Stimulated activated naive CD8-positive, alpha-beta T cell treated with anti-CD3 and anti-CD28 coated beads, Interleukin-15, Interleukin-2, amounts not matched to agents 100 U/mL and 50 U/mL, for 24 hours (primary cell): ENCODE measurements at regions not wholly inside any gene's neighbourhood (a gene's known extent, or its start where the extent isn't known, plus 50 kb on each side); places are given as distances from the start of the nearest gene placed in this dataset.

Experiments
- ATAC-seq: fragments of 150-1000 bp; cut with Tn5 transposase; one replicate; pipeline ENCODE4 v1.10.0; 2021
- DNase-seq: peaks from one replicate; pipeline ENCODE4 v3.0.0; 2021

DNA sequence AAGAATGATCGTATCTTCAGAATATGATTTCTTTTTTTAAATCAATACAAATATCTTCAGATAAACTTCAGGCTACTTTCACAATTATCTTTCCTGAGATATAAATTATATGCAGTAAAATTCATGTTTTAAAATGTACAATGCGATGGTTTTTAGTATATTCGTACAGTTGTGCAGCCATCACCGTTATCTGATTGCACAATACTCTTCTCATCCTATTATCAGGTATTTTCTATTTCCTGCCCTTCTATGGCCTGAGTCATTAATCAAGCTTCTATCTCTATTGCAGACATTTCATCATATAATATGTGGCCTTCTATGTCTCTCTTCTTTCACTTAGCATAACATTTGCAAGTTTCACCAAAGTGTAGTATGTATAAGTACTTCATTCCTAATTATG, 1360.2 kb upstream of the SLC10A2 start:
- ATAC-seq, result no peak

DNA sequence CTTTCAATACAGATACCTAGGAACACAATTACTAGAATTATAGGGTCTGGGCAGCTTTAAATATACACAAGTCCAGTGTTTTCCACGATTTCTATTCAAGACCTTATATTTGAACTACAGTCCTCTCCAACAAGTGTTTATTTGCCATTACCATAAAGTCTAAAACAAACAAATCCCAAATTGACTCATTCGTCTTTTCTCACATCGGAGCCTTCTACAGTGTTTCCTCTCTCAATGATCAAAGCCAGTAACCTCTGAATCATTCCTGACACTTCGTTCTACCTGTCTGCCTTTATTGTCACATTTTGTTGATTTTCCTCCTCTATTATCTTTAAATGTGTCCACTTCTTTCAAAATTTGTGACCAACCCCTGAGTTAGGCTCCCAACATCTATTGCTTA, 1356.5 kb upstream of the SLC10A2 start:
- ATAC-seq (no peak), DNase-seq (no peak)

More for the DNA sequence above, 1360.2 kb upstream of the SLC10A2 start:
- no peak for DNase-seq

DNA sequence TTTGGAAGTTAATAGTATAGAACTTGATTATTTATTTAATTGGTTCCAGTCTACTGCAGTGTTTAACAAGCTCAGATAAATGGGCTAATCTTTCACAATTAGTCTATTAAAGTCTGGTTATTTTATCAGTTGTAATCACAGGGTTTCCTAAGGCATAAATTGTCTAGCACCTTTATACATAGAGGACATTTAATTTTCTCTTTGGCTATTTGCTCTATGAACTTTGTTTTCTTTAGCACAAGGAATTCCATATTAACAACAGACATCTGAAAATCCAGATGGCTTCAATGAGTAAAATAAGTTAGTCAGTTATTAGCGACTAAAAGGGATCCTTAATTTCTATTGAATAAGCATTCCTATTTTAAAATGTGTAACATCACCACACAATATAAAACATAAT, 1350.8 kb upstream of the SLC10A2 start:
- ATAC-seq (no peak), DNase-seq (no peak)

DNA sequence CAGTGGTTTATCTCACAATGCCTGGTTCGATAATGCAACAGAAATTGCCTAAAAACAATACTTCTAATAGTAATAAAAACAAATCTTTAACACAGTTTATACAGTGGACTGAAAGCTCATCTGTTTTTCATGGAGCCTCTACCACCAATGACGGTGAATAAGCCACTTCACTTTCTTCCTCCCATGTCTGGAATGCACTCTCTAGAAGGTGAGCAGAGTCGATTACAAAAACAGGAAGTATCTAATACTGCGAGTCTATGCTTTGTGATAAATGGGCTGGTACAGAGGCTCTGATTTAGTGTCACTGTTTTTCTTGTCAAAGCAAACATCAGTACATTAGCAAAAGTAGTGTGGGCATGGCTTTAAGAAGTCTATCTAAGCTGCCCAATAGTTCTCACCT, 1348.6 kb upstream of the SLC10A2 start:
- ATAC-seq (no peak), DNase-seq (no peak)

DNA sequence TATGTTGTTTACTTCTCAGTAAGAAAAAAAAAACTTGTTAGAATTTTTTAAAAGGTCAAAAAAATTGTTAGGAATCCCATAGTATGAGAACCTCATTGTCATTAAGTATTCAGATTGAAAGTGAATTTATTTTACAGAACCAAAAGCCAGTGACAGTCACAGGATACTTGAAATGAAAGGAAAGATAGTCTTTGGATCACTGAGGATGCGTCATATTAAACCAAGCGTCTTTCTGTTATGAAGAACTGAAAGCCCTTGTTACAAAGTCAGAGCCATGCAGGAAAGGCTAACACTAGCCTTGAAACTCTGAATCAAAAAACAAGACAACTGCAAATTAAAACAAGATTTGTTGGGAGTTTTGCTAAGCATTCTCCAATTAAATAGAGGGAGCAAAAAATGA, 1348.0 kb upstream of the SLC10A2 start:
- no peak for ATAC-seq

DNA sequence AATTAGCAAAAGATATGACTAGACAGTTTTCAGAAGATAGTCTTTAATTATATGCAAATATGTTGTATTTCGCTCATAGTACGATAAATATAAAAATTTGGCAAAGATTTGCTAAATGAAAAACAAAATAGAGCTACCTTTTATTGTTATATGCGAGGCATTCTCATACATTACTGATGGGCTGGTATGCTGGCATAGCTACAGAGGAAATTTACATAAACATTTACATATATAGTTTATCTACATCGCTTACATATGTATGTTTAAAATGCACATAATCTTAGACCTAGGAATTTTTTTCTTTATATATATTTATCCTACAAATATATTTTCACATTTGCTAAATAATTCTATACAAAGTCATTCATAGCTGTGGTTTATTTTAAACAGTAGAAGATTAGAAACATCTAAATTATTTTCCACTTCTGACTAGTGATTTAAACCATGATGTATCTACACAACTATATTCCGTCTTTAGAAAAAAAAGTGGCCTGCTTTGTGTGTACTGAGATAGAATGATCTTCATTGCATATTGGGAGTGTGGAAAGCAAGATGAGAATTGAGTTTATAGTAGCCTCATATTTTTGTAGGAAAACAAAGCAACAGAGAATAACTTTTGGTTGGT, 1345.0 kb upstream of the SLC10A2 start:
- ATAC-seq, result no peak
- no peak for DNase-seq

More for the DNA sequence above, 1348.0 kb upstream of the SLC10A2 start:
- no peak for DNase-seq

DNA sequence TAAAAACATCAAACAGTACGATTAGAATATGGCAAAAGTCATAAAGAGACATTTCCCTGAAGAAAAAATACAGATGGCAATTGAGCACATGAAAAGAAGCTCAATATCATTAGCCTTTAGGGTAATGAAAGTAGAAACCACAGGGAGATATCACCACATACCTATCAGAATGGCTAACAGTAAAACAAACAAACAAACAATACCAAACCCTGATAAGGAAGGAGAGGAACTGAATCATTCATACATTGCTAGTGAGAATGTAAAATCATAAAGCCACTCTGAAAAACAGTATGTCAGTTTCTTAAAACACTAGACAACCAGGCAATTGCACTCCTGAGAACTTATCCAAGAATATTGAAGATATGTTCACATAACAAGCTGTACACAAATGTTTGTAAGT, 1342.5 kb upstream of the SLC10A2 start:
- DNase-seq, result no peak
- no peak for ATAC-seq

DNA sequence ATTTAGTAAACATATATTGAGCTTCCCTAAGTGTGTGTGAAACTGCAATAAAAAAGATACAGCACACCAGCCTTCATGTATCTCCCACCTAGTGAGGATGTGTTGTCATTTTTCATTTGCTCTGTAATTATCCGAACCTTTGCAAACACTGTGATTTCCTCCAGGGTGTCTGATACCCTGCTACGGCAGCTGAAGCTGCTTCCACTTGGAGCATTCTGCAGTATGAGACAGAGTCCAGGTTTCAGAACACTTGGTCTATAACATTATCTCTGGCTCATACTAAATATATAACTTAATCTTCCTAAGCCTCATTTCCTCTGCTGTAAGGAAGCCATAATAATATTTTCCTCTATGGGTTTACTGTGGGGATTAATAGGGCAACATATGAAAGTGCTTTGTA, 1338.1 kb upstream of the SLC10A2 start:
- DNase-seq (no peak), ATAC-seq (no peak)

DNA sequence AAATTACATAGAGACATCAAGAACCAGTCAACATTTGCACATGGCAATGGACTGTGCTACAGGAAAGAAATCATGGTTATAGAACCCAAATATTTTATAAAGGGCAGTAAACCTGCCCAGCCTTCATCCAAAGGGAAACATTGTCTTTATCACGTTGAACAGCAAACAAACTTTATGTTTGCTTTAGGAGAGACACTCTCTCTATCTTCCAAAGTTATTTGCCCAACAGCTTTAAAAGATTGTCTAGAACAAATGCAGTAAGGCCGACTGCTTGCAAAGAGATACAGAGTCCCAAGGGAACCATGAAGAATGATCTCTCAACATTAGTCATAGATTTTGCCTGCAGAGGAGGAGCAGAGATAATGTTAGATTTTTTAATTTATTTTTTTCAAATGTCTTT, 1323.5 kb upstream of the SLC10A2 start:
- DNase-seq (no peak), ATAC-seq (no peak)

DNA sequence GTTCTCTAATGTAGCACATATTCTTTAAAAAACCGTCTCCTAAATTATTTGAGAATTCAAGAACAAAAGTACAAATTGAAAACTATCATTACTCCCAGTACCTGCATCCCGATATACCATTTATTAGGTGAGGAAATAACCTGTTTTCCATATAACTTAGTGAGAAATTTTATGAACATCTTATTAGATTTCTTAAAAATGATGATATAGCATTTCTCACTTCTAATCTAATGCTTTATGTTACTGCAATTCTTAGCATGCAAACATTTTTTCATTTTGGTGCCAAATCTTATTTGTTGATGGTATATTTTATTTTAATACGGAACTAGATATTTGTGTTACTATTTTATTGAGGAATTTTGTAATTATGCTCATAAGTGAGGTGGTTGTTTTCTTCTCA, 1321.3 kb upstream of the SLC10A2 start:
- DNase-seq, result no peak

DNA sequence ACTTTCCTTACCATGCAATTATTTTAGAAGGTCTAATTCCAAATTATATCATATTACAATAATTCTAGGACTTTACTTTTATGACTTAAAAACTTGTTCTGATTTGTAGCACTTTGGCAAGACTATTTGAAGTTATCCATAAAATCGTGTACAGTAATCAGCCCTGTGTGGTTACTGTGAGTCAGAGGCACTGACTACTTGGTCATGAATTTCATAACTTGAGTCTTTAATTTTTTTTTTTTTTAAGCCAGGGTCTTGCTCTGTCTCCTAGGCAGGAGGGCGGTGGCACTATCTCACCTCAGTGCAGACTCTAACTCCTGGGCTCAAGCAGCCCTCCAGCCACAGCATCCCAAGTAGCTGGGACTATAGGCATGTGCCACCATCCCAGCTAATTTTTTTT, 1319.2 kb upstream of the SLC10A2 start:
- ATAC-seq (no peak), DNase-seq (no peak)

More for the DNA sequence above, 1321.3 kb upstream of the SLC10A2 start:
- ATAC-seq, result no peak

DNA sequence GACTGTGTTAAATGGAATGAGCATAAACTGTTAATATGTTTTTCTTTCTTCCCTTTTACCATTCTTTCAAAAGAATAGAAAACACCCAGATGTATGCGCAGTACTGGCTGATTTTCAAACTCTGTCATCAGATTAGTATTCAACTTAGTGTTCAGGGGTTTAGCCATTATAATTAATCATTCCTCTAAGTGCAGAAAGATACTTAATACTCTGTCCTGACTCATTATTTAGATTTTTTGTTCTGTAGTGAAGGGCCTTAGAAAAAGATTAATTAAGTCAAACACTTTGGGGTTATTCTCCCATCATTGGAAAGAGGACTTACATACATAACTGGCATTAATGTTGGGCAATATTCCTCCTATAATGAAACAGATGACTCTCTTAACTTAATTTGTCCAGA, 1316.7 kb upstream of the SLC10A2 start:
- DNase-seq, result no peak
- no peak for ATAC-seq

DNA sequence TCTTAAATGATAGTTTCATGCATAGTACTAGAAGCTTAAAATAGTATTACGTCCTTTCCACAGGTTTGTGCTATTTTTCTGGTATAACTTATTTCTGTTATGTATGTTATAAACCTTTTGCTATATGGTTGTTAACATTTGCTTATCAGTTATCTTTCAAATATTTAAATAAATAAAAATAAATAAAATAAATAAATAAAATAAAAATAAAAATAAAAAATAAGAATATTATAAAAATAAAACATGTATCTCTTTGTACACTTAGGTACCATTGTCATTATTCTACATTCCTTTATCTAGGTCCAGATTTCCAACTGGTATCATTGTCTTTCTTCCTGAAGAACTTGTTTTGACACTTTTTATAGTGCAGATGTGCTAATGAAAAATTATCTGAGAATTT, 1310.4 kb upstream of the SLC10A2 start:
- DNase-seq (no peak), ATAC-seq (no peak)

DNA sequence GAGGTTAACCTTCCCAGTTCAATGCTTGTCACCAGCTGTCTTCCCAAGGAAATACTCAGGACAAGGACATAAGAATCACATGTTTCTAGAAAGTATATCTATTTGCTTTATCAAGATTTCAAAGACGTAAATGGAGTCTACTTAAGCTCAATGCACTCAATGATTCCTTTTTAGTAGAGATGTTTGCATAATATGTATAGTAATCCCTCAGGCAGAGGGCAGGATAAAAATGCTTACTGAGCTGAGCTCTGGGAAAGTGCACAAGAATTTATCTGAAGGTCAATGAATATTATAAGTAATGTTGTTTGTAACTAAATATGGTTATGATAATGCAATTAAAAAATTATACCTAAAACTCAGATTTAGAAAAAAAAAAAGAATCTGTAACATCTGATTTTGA, 1309.4 kb upstream of the SLC10A2 start:
- ATAC-seq (no peak), DNase-seq (no peak)

DNA sequence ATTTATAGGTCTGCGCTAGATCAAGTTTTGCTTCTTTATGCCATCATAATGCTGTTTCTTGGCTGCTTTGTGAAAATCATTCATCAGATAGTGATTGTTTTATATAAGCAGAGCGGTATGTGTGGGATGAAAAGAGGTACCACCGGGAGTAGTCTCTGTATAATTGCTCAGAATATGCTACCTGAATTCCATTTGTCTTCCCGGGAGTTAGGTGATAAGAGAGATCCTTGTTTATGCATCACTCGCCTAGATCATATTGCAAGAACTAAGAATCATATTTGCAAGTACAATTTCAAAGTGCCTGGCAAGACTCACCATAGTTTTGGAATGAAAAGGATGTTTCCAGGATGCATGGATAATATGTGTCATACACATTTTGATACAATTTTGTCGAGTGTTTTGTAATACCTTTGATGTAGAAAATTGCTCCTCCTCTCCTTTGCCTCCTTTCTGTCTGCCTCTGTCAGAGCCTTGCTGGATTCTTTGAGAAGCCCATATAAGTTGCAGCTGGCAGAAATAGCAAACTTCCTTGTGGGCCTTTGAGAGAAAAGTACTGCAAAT, 1306.0 kb upstream of the SLC10A2 start:
- ATAC-seq (no peak), DNase-seq (no peak)

DNA sequence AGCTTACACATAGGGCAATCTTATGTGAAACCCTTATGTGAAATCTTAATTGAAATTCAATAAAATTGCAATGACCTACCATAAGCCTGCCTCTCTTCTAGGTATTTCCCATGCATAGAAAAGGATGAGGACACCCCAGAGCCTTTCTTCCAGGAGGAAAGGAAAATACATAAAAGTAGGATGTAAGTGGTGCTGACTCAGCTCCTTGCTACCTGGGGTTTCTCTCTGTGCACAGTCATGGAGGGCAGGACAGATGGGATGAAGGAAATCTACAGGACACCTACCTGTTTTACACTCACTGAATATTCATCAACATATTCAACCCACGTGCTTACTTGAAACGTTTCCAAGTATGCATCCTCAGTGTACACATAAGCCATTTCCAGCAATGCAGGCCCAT, 1299.2 kb upstream of the SLC10A2 start:
- DNase-seq, result no peak
- ATAC-seq, result no peak

DNA sequence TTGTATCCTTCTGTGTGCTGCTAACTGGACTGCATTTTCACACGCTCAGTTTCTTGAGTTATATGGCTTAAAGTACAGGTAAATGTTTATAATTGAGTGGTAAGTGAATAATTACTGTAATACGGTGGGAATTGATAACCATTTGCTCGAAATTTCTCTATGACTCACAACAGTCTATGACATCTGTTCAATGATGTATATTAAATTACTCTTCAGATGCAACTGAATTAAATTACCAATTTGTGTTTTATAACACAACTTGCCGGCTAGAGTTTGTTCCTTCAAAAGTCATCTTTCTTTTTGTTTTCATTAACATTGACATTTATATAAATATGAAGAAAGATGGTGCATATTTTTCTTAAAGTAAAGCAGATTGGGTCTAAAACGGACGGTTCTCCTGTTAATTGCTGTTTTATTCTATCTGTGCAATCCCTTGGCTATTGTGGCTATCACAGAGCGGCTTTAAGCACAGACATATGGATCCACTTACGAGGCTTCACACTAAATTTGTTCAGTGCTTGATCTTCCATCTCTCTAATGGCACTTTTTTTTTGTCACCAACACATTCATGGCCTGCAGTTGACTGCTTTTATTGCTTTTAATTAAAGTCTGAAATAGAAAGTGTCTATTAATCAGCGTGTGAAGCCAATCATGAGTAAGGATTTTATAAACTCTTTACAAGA, 1291.6 kb upstream of the SLC10A2 start:
- ATAC-seq (no peak), DNase-seq (no peak)

DNA sequence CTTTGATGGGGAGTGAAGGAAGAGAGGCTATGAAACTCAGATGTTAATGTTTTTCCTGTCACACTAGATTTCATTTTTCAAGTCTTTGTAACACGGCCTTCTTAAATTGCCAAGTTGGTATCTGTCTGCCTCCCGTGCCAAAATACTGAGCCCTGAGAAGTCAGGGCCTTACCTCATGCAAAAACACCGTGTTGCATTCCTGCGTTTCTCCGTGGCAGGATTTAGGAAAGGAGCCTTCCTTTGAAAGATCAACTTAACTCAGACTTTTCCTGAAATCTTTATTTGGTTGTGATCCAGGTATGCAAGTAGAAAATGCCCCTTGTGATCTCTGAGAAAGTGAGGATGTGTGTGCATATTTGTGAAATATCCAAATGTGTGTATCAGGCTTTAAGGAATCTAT, 1291.0 kb upstream of the SLC10A2 start:
- no peak for ATAC-seq

DNA sequence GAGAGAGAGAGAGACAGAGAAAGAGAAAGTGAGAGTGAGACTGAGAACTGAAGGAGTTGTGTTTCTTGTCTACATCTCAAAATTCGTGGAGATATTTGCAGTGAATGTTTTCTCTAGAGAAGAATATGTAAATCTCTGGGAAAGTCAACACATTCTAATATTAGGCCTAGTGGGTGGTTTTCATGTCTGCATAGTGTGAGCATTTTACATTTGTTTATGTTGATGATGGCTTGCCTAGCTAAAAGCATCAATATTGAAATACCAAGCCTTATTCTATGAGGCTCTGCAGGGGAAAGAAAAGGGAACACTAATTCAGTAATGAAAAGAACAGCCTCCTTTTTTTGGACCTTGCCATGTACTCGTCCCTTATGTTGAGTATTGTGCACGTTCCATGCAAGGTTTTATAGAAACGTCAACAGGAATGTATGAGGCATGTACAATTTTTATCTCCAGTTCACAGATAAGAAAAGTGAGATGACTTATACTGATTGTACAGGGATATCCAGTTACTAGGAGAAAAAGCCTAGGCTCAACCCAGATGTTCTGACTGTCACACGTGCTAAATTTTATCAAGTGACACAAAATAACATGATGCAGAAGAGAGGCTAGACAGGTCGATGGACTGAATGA, 1288.9 kb upstream of the SLC10A2 start:
- ATAC-seq, result no peak
- DNase-seq, result no peak

More for the DNA sequence above, 1291.0 kb upstream of the SLC10A2 start:
- no peak for DNase-seq

DNA sequence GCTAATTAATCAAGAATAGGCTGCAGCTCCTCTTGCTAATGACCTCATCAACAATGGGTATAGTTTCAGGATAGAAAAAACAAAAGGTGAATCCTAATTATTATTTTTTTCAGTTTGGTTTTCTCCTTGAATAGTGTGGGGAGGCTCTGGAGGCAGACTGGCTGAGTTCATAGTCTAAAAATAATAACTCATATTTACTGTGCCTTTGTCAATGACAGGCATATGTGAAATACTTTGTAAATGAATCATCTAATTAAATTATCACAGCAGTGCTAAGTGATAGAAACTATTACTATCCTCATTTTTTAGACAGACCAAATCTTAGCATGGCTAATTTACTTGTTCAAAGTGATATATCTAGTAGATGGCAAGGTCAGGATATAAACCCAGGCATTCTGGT, 1261.0 kb upstream of the SLC10A2 start:
- DNase-seq (no peak), ATAC-seq (no peak)

DNA sequence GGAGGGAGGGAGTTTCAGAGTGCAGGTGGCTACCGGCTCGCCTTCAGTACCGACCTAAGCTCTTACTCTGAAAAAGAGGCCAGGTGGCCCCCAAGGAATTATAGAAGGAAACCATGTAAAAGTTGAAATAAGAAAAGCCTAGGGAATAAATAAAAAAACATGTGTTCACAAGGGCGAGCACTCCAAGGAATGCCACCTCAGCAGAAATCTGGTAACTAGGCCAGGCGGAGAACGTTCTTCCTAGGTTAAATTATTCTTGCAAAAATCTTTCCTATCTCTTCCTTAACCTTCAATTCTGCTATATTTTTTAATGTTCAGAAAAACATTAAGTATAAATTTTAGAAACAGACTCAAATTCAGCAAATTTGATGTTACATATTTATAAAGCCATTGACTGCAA, 1260.3 kb upstream of the SLC10A2 start:
- ATAC-seq, result no peak
- DNase-seq, result no peak

DNA sequence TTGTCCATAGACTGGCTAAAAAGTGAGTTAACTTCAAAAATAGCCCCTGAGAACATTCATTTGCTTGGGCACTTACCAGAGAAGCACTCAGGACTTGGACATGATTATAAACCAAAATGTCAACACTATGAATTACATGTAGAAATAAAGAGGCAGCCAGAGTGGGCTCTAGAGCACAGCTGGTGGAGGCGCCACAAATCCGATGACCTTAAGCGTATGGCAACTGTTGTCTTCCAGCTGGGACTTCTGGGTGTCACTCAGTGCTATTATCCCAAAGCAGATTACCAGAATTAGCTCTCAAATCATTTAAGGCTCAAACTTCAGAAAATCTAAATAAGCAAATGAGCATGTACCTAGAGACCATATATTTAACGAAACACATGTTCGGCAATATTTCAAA, 1255.5 kb upstream of the SLC10A2 start:
- ATAC-seq, result no peak
- DNase-seq, result no peak

DNA sequence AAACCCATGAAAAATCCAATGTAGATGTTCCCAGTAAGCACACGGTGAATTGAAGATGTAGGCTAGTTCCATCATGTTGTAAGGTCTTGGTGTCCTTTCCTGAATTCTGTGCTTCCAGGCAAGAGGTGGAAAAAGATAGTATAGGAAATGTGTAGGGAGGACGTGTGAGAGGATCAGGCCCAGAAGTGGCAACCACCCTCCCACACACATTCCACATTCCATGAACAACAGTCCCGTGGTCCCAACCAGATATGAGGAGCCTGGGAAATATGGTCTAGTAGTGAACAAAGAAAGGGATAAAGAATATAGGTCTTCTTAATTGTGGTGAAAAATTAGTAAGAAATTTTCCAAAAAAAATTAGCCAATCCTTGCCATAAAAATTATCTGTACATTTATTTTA, 1254.2 kb upstream of the SLC10A2 start:
- DNase-seq (no peak), ATAC-seq (no peak)

DNA sequence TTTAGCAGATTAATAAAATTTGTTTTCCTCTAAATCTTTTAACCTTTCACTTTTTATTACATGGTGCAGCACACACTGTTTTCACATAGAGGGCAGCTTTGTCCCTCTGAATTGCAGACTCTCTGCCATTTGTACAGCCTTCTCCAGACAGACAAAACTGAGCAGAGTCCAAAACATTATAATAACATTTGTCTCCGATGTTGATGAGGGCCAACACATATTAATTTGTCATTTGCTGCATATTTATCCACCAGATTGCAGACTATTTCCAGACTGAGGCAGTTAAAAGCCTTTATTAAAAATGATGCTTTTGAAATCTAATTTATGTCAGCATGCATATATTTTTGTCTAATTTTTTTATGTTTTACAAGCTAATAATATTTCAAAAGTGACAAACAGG, 1251.9 kb upstream of the SLC10A2 start:
- DNase-seq (no peak), ATAC-seq (no peak)
